LNCaP clone FGC (cell line): ENCODE measurements at regions not wholly inside any gene's neighbourhood (a gene's known extent, or its start where the extent isn't known, plus 50 kb on each side); places are given as distances from the start of the nearest gene placed in this dataset.

Source experiments
- DNase-seq: peaks from one replicate; pipeline ENCODE4 v3.0.0-alpha.2; 2011; ENCODE audit warnings: low read depth
- H3K4me3 ChIP-seq: 2 replicates; pipeline ENCODE4 v1.5.1; 2011; ENCODE audit warnings: mild to moderate bottlenecking, low read depth, low read length, control low read depth
- CTCF ChIP-seq: IDR thresholded peaks from 2 replicates; pipeline ENCODE4 v1.5.1; 2012; ENCODE audit warnings: mild to moderate bottlenecking; ENCODE audit not compliant: control insufficient read depth, insufficient read depth; ENCODE audit errors: extremely low read depth

DNA sequence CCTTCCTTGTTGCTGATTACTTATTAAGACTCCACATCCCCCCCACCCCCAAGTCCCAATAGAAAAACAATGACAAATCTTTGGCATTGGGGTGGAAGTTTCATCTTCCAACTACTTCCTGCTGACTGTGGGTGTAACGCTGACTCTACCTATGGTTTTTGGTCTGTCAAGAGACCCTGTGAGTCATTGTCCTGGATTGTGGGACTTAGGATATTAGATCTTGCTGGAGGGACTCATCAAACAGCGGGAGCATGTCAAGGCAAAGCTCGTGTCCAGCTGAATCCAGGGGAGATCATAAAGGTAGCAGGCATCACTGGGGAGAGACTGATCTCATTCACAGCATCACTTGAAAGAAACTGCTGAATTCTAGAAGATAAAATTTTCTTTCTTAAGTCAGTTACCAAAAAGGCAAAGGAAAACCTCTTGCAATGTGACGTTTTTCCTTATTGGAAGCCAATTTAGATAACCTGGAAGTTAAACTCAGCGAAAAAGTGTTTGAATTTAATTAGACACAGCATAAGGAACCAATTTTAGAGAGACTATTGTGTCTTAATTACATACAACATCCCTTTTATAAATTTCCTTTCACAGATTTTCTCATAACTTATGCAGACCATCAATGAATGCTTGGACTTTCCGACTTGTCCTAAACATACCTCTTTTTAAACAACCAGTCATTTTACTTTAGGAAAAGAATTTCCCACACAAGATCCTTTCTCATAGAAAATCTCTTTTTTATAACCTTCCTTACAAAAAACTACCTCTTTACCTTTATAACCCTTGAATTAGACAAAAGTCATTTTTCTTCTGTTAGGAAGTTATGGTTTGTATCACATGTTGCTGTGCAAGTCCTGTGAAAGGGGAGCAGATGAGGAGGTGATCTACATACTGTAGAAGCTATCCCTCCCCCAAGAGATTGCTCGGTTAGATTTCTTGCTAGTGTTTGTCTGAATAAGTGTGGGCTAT, 94.6 kb upstream of the SCAF11 start:
- no peak for DNase-seq
- TF ChIP-seq CTCF = no peak
- no peak overlapping the region for H3K4me3 ChIP-seq

DNA sequence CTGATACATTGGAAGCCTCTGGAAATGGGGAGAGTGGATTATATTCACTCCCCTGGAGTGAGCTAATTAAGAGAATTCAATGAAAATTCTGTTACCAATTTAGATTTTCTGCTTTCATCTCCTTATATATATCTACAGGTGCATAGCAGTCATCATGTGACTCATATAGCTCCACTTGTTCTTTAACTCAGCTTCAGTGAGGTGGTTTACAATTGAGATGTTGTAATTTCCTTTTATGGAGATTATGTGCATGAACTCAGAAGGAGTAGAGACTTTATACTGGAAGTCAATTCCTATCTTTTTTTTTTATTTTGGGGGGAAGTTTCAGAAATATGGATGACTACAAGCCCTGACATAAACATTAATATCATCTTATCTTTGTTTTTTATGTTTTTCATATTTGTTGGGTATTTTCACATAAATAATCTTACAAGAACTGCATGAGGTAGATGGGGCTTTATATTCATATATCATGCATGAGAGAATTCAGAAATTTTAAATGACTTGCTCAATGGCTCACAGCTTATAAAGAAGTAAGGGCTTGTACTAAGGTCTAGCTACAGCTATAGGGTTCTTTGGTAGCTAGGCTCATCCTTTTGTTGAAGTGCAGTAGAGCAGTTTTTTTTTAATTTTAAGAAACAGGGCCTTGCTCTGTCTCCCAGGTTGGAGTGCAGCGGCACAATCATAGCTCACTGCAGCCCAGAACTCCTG, 92.3 kb upstream of the SCAF11 start:
- no peak overlapping the region for H3K4me3 ChIP-seq
- TF ChIP-seq CTCF = no peak
- no peak for DNase-seq

- H3K4me3 ChIP-seq = no peak overlapping the region
- no peak for DNase-seq
- no peak for TF ChIP-seq CTCF
These were observed 82.9 kb upstream of the SCAF11 start for GRCh38 chr12:46073321-46073720.

GRCh38 chr12:46071769-46072624, 81.6 kb upstream of the SCAF11 start:
- no peak overlapping the region for H3K4me3 ChIP-seq
- peak; percentile 66 for DNase-seq
- peak; percentile 92 for TF ChIP-seq CTCF

GRCh38 chr12:46071335-46071734, 81.0 kb upstream of the SCAF11 start:
- DNase-seq = no peak

More at GRCh38 chr12:46071335-46071734, 81.0 kb upstream of the SCAF11 start:
- 0 out of 2 replicates have a peak, but pooled peaks have one; percentile 11 for TF ChIP-seq CTCF
- H3K4me3 ChIP-seq = no peak overlapping the region
